Right forelimb (tissue), 1 donor: ENCODE measurements at regions not wholly inside any gene's neighbourhood (a gene's known extent, or its start where the extent isn't known, plus 50 kb on each side); places are given as distances from the start of the nearest gene placed in this dataset.

Experiments used
- DNase-seq: peaks from one replicate; pipeline ENCODE4 v3.0.0-alpha.2; 2018

GRCh38 chr5:56454219-56454862, 221.2 kb upstream of the ANKRD55 start:
- DNase-seq = no peak

DNA sequence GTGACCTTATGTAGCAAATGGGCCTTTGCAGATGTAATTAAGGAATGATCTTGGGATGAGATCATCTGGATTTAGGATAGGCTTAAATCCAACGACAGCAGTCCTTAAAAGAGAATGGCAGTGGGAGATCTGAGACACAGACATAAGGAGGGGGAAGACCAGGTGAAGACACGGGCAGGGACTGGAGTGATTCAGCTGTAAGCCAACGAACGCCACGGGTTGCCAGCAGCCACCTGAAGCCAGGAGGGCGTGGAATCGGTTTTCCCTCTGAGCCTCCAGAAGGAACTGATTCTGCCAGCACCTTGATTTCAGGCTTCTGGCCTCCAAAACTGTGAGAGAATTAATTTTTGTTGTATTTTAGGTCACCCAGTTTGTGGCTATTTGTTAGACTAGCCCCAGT, 218.6 kb upstream of the ANKRD55 start:
- DNase-seq = no peak

DNA sequence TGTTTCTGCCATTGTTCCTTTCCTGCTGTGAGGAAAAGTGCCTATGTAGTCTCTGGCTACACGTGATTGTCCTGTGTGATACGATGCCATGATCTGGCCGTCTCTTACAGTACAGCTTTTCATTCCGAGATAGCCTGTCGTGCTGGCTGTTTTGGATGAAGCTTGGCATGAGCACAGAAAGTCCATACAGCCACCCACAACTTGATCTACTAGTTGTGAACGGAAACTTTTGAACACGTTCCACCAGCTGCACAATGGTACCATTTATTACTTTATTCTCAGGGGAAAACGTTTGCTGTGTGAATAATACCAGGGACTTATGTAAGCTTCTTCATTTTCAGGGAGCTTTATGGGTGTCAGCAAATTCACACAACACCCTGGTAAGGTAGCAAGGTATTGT, 217.6 kb upstream of the ANKRD55 start:
- no peak for DNase-seq

- no peak for DNase-seq
Observed at GRCh38 chr5:56449071-56449640, 216.0 kb upstream of the ANKRD55 start.

DNA sequence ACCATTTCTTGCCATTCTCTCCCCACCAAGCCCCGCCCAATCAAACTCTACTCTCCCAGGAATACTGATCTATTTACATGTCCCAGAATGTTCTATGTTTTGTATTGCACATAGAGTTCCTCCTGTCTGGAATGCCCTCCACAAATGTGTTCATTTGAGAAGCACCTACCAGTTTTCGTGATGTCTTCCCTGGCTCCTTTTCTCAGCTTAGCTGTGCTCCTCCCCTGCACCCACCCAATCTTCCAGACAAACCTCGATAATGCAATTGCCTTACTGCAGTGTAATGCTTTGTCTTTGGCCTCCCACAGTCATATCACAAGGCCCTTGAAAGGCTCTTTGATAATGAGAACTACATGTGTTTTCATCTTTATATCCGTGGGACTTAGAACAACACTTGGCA, 214.5 kb upstream of the ANKRD55 start:
- DNase-seq = no peak

- no peak for DNase-seq
Observed at GRCh38 chr5:56447232-56447631, 214.1 kb upstream of the ANKRD55 start.

DNA sequence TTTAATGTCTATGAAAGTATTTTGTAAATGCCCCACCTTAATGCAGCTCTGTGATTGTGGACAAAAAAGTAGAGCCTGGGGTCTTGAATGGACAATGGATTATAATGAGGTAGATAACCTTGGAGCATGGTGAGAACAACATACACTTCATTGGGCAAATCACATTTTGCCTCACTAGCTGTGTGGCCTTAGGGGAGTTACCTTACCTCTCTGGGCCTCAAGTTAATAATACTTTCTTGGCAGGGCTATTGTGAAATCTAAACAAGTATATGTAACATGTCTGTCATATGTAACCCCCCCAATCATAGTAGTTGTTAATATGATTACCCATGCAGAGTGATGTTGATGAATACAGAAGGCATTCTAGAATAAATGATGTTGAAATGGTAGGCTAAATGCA, 213.6 kb upstream of the ANKRD55 start:
- DNase-seq = no peak

- no peak for DNase-seq
Observed at GRCh38 chr5:56443826-56444225, 210.7 kb upstream of the ANKRD55 start.

DNA sequence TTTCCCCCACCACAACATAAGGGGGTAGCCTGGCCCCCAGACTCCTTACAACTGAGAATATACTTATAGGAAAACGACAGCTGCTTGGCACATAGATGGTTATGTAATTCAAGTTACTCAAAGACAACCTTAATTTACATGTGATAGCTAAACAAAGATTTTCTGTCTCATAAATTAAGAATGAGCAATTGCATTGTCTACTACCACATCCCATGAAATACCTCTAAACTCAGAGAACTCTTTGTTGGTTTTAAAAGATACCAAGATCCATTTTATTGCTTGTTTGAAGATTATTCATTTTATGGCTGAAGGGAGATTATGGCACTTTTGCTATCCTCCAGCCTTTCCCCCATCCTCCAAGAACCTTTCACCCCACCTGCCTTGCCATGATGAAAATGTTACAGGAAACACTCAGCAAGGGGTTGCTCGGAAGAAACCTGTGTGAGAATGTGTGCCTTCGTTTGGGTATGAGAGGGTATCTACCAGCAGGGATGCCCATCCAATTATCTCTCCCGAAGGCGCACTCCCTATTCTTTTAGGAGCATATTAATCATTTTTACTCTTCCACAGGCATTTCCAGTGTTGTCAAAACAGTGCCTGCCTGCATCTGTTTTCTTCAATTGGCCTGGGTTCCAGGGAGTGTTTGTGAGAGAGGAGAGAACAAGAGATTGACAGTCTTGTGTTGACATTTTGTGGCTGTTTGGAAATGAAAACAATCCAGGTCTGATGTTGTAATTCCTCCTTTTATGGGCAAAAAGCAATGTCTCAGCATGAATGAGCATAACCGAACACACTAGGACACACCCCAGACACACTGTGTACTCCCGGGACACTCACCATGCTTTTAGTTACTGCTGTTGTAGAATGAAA, 208.0 kb upstream of the ANKRD55 start:
- no peak for DNase-seq

GRCh38 chr5:56434986-56435385, 201.9 kb upstream of the ANKRD55 start:
- no peak for DNase-seq

GRCh38 chr5:56433039-56433617, 200.0 kb upstream of the ANKRD55 start:
- DNase-seq = no peak

DNA sequence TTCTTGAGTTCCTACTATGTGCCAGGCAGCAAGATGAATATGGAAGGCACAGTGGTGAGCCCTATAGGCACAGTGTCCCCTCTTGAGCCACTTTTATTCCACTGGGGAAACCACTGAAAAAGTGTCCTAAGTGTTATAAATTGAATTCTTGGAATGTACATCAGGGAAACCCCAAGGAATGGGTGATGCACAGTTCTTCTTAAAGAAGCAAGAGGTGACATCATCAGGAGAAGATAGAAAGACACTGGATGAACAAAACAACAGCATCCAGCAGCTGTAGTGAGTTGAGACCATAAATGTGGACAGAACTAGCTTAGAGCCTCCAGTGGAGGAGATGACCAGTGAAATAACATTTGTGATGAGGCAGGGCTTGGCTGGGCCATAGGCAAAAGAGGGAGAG, 199.2 kb upstream of the ANKRD55 start:
- DNase-seq = no peak

GRCh38 chr5:56430422-56430821, 197.3 kb upstream of the ANKRD55 start:
- DNase-seq = no peak

- DNase-seq = no peak
Observed at GRCh38 chr5:56429110-56429561, 196.0 kb upstream of the ANKRD55 start.

- no peak for DNase-seq
Observed at GRCh38 chr5:56426693-56427092, 193.6 kb upstream of the ANKRD55 start.

DNA sequence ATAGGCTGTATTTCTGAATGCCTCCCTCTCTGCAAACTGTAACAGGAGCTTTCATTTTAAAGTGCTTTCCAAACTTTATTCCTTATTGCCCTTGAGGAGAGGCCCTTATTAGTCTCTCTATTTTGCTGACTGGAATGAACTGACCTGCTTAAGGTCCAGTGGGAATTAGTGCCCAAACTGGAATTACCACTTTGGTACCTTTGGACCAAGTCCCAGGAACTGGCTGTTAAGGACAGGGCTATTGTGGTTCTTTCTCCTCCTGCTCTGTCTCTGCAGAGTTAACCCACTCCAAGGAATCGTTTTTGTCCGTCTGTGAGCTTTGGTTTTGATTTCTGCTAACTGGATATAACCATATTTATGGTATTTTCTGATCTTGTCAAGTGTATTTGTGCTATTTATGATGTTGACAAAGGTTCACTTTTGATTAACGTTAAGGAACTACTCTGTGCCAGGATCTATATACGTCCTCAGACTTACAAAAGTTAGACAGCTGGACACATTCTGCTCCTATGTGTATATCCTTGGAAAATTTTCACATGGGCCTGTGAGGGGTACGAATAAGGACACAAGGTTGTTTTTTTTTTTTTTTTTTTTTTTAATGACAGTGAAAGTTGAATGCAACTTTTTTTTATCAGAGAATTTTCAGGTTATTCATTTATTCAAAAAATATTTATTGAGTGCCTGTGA, 189.1 kb upstream of the ANKRD55 start:
- DNase-seq = no peak

DNA sequence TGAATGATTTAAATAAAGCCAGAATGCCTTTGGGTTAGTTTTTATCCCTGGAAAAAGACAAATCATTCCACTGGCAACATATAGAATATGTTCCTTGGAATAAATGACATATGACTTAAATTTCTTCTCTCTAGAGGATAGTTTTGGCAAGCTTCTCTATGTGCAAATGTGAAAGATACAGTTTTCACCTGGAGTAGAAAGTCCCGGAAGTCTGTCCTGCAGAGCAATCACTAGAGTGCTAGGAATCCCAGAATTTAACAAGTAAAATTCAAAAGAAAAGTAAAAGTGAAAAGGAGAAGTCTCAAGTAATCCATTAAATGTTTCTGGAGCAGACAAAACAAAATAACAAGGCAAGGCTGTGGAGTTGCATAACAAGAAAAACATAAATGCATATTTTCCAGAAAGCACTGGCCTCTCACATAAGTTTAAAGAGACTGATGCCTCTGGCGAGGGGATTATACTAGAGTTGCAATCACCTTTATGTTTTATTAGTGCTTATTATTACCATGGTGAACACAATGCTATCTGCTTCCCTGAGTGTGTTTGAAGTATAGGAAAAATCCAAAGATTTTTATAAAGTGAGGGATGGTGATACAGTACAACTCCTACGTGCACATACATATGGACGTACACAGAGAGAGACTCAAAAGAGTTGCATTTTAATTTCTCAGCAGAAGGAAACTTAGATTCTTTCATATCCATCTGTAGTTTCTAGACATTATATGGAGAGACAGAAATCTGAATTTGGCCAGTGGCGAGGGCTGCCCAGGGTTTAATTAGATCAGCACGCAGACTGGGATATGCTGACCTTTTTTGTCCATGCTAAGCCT, 188.3 kb upstream of the ANKRD55 start:
- no peak for DNase-seq

GRCh38 chr5:56420323-56420722, 187.2 kb upstream of the ANKRD55 start:
- no peak for DNase-seq

GRCh38 chr5:56419667-56420066, 186.5 kb upstream of the ANKRD55 start:
- no peak for DNase-seq

GRCh38 chr5:56415356-56415765, 182.2 kb upstream of the ANKRD55 start:
- DNase-seq = no peak

DNA sequence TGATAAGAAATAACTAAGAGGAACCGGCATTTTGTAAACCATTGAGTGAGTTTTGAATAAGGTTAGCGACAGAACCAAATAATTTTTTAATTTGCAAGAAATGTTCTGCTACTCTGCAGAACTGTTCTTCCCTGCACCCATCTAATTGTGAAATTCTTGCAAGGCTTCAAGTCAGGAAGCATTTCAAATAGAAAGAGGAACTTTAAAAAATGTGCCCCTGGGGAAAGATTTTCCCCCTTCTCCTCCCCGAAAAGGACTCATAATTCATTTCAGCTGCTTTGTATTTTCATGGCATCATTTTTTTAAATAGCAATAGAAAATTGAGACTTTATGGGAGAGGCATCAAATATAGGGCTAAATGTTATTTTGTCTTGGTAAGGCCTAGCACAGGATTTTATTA, 180.9 kb upstream of the ANKRD55 start:
- DNase-seq = no peak

DNA sequence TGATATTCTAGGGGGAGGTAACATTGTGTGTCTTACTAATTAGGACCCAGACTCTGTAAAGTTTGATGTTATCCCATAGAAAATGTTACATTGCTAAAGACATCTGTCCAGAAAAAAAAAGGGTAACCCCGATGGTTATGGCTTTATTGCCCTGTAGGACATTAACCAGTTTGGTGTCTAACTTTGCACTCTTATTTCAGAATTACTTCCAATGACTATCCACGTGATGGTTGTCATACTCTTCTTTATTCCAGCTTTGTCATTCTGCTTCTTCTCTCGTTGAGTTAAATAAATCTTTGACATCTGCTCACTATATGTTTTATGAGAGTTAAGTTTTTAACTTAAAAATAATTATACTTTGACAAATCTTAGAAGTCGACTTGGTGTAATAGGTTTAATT, 180.4 kb upstream of the ANKRD55 start:
- DNase-seq = no peak
